Vagina (tissue), 2 donors: ENCODE measurements at regions not wholly inside any gene's neighbourhood (a gene's known extent, or its start where the extent isn't known, plus 50 kb on each side); places are given as distances from the start of the nearest gene placed in this dataset.

Experiments used
- POLR2A ChIP-seq, 2 donors: fragments of 450-650 bp; IDR thresholded peaks; one replicate each; pipeline ENCODE4 v1.6.1; 2017; ENCODE audit warnings: antibody characterized with exemption in 2 of 2, mild to moderate bottlenecking in 2 of 2, moderate library complexity in 2 of 2
- POLR2AphosphoS5 ChIP-seq, 2 donors: sonication (generic); formaldehyde crosslinking; IDR thresholded peaks; one replicate each; pipeline ENCODE4 v1.9.0; 2017; ENCODE audit warnings: antibody characterized with exemption in 2 of 2, mild to moderate bottlenecking in 2 of 2, low read depth in 1 of 2; ENCODE audit not compliant: insufficient read depth in 1 of 2
- TF ChIP-seq, protein P1 (sequence below), 3 experiments: fragments of 450-650 bp in 2 of 3; fragments of 200-600 bp in 1 of 3; sonication (generic) in 1 of 3; IDR thresholded peaks; one replicate each; pipeline ENCODE4 v1.5.1; 2017 to 2019; ENCODE audit warnings: antibody characterized with exemption in 3 of 3, mild to moderate bottlenecking in 2 of 3, moderate library complexity in 2 of 3

DNA sequence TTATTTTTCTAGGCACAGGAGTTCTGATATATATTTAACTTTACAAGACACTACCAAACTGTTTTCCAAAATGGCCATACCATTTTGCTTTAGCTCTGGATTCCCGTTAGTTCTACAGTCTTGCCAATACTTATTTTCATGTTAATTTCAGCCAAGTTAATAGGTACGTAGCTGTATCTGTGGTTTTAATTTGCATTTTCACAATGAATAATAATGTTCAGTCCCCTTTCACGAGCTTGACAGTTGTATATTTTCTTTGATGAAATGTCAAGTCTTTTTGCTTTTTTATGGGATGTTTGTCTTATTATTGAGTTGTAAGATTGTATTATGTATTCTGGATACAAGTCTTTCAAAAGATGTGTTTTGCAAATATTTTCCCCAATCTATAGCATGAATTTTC, 50.6 kb upstream of the GALNT5 start:
- TF ChIP-seq, protein P1, sequence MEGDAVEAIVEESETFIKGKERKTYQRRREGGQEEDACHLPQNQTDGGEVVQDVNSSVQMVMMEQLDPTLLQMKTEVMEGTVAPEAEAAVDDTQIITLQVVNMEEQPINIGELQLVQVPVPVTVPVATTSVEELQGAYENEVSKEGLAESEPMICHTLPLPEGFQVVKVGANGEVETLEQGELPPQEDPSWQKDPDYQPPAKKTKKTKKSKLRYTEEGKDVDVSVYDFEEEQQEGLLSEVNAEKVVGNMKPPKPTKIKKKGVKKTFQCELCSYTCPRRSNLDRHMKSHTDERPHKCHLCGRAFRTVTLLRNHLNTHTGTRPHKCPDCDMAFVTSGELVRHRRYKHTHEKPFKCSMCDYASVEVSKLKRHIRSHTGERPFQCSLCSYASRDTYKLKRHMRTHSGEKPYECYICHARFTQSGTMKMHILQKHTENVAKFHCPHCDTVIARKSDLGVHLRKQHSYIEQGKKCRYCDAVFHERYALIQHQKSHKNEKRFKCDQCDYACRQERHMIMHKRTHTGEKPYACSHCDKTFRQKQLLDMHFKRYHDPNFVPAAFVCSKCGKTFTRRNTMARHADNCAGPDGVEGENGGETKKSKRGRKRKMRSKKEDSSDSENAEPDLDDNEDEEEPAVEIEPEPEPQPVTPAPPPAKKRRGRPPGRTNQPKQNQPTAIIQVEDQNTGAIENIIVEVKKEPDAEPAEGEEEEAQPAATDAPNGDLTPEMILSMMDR (IDR thresholded peaks at IDR 0.05) = no peak
- TF ChIP-seq POLR2AphosphoS5 (IDR thresholded peaks at IDR 0.05; ENCODE audit: insufficient read depth in 1 of 2, low read depth in 1 of 2) (no peak), POLR2A (IDR thresholded peaks at IDR 0.05) (no peak)
